ENCODE measurements at regions not wholly inside any gene's neighbourhood (a gene's known extent, or its start where the extent isn't known, plus 50 kb on each side); places are given as distances from the start of the nearest gene placed in this dataset.
A peak's percentile ranks its signal among the peaks of the same experiment; 100 is the strongest.

DNA sequence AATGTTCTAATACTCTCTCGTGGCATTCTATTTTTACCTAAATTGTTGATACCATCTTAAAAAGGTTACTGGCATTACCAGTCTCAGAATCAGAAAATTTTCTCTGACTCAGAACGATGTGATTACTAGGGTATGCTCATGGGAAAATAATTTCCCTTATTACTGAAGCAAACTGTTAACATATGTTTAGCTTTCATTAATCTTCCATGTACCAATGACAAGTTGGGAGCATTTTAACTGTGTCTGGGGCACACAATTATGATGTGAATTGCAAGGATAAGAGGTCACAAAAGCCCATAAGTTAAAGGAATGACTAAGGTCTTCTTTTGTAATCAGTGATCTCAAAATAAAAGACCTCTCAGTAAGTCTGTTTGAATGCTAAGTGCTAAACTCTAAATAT lies 1254.6 kb downstream of the PCDH18 start:
- no peak overlapping the region for H3K4me3 Mint-ChIP-seq
- no peak for ATAC-seq
- peaks cover 23% of the 10 kb centered on the region for H3K9me3 Mint-ChIP-seq

GRCh38 chr4:136246876-136247275 lies 1285.4 kb downstream of the PCDH18 start:
- DNase-seq (ENCODE audit: low spot score): no peak
- Mint-ChIP-seq H3K36me3 (no peaks in the 10 kb centered on the region), H3K27ac (no peak overlapping the region), H3K27me3 (no peaks in the 10 kb centered on the region), H3K9me3 (peaks cover 9% of the 10 kb centered on the region), H3K4me1 (ENCODE audit: low read depth in 2 of 2) (no peaks in the 10 kb centered on the region), H3K4me3 (no peak overlapping the region)
- ATAC-seq: no peak

More for the DNA sequence above, 1254.6 kb downstream of the PCDH18 start:
- no peak overlapping the region for H3K27ac Mint-ChIP-seq
- H3K27me3 Mint-ChIP-seq: no peaks in the 10 kb centered on the region
- H3K36me3 Mint-ChIP-seq: peaks cover 4% of the 10 kb centered on the region
- DNase-seq (ENCODE audit: low spot score): no peak
- no peaks in the 10 kb centered on the region for H3K4me1 Mint-ChIP-seq (ENCODE audit: low read depth in 2 of 2)

DNA sequence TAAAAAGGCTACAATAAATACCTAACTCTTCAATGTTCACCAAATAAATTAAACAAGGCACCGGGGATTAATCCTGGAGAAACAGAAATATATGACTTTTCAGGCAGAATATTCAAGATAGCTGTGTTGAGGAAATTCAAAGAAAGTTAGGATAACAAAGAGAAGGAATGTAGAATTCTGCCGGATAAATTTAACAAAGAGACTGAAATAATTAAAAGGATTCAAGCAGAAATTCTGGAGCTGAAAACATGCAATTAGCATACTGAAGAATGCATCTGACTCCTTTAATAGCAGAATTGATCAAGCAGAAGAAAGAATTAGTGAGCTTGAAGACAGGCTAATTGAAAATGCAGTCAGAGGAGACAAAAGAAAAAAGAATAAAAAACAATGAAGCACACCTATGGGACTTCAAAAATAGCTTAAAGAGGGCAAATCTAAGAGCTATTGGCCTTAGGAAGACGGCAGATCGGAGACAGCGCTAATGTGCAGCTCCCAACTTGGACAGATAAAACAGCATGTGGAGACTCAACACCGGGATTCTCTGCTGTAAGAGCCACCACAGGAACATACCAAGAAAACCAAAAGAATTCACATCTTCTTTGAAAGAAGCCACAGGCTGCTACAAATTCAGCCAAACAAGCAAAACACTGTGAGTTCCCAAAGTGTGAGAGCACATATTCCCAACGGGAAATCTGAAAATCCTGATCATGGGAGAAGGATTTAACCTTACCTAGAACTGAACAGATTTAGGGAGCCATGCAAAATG lies 1290.9 kb downstream of the PCDH18 start:
- Mint-ChIP-seq H3K36me3 (no peaks in the 10 kb centered on the region), H3K27ac (no peak overlapping the region), H3K27me3 (no peaks in the 10 kb centered on the region), H3K9me3 (peaks cover 20% of the 10 kb centered on the region), H3K4me3 (no peak overlapping the region), H3K4me1 (ENCODE audit: low read depth in 2 of 2) (no peaks in the 10 kb centered on the region)
- no peak for ATAC-seq
- no peak for DNase-seq (ENCODE audit: low spot score)

GRCh38 chr4:136227315-136227714 lies 1305.0 kb downstream of the PCDH18 start:
- Mint-ChIP-seq H3K27ac (no peak overlapping the region), H3K27me3 (no peaks in the 10 kb centered on the region), H3K4me3 (no peak overlapping the region), H3K9me3 (peaks cover 16% of the 10 kb centered on the region), H3K36me3 (peaks cover 4% of the 10 kb centered on the region), H3K4me1 (ENCODE audit: low read depth in 2 of 2) (no peaks in the 10 kb centered on the region)
- ATAC-seq (no peak), DNase-seq (ENCODE audit: low spot score) (no peak)

- Mint-ChIP-seq H3K4me3 (no peak overlapping the region), H3K4me1 (ENCODE audit: low read depth in 2 of 2) (no peaks in the 10 kb centered on the region), H3K9me3 (peaks cover 16% of the 10 kb centered on the region), H3K27ac (no peak overlapping the region), H3K27me3 (no peaks in the 10 kb centered on the region), H3K36me3 (no peaks in the 10 kb centered on the region)
- ATAC-seq (peak in 1 of 2 donors; percentile 33), DNase-seq (ENCODE audit: low spot score) (no peak)
These were observed 1312.6 kb downstream of the PCDH18 start for GRCh38 chr4:136219592-136220125.

GRCh38 chr4:136203199-136203598 lies 1329.1 kb downstream of the PCDH18 start:
- no peaks in the 10 kb centered on the region for H3K27me3 Mint-ChIP-seq
- H3K4me1 Mint-ChIP-seq (ENCODE audit: low read depth in 2 of 2): no peaks in the 10 kb centered on the region
- H3K36me3 Mint-ChIP-seq: no peaks in the 10 kb centered on the region
- DNase-seq (ENCODE audit: low spot score) (no peak), ATAC-seq (no peak)
- H3K4me3 Mint-ChIP-seq: no peak overlapping the region
- no peak overlapping the region for H3K27ac Mint-ChIP-seq
- H3K9me3 Mint-ChIP-seq: peaks cover 19% of the 10 kb centered on the region

DNA sequence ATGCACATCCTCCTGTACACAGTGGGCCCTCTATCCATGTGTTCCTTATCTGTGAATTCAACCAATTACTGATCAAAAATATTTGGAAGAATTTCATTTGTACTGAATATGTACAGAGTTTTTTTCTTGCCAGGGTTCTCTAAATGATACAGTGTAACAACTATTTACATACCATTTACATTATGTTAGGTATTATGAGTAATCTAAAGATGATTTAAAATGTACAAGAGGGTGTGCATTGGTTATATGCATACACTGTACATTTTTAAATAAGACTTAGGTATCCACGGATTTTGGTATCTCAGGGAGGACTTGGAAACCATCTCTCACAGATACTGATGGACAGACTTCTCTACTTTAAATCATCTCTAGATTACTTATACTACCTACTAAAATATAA lies 1333.9 kb downstream of the PCDH18 start:
- Mint-ChIP-seq H3K27me3 (no peaks in the 10 kb centered on the region), H3K4me3 (no peak overlapping the region), H3K27ac (no peak overlapping the region), H3K4me1 (ENCODE audit: low read depth in 2 of 2) (no peaks in the 10 kb centered on the region), H3K9me3 (peaks cover 9% of the 10 kb centered on the region), H3K36me3 (no peaks in the 10 kb centered on the region)
- no peak for ATAC-seq
- no peak for DNase-seq (ENCODE audit: low spot score)

GRCh38 chr4:136194962-136195361 lies 1337.3 kb downstream of the PCDH18 start:
- no peak for ATAC-seq
- no peaks in the 10 kb centered on the region for H3K27me3 Mint-ChIP-seq
- H3K36me3 Mint-ChIP-seq: no peaks in the 10 kb centered on the region

DNA sequence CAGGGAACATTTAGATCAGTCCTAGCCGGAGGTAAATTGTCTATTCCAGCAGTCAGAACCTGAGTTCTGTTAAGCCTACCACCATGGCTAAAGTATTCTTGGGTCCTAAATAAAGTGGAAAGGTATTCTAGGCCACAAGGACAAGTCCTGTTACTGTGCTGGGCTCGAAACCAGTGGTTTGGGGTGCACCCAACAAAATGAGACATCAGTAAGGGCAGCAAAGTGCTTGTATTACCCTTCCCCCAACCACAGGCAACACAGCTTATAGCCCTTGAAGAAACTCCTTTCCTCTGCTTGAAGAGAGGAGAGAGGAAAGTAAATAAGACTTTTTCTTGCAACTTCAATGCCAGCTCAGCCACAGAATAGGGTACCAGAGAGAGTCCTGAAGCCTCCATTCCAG lies 1345.6 kb downstream of the PCDH18 start:
- Mint-ChIP-seq H3K4me3 (no peak overlapping the region), H3K27me3 (no peaks in the 10 kb centered on the region), H3K9me3 (peaks cover 13% of the 10 kb centered on the region), H3K36me3 (peaks cover 4% of the 10 kb centered on the region), H3K27ac (no peak overlapping the region), H3K4me1 (ENCODE audit: low read depth in 2 of 2) (no peaks in the 10 kb centered on the region)
- DNase-seq (ENCODE audit: low spot score) (no peak), ATAC-seq (no peak)

More at GRCh38 chr4:136194962-136195361, 1337.3 kb downstream of the PCDH18 start:
- peaks cover 7% of the 10 kb centered on the region for H3K9me3 Mint-ChIP-seq
- no peak overlapping the region for H3K27ac Mint-ChIP-seq
- H3K4me1 Mint-ChIP-seq (ENCODE audit: low read depth in 2 of 2): no peaks in the 10 kb centered on the region
- H3K4me3 Mint-ChIP-seq: no peak overlapping the region
- DNase-seq (ENCODE audit: low spot score): no peak

GRCh38 chr4:136183513-136183912 lies 1348.8 kb downstream of the PCDH18 start:
- DNase-seq (ENCODE audit: low spot score): no peak
- Mint-ChIP-seq H3K4me1 (ENCODE audit: low read depth in 2 of 2) (no peaks in the 10 kb centered on the region), H3K27ac (no peak overlapping the region), H3K4me3 (no peak overlapping the region), H3K36me3 (no peaks in the 10 kb centered on the region), H3K27me3 (no peaks in the 10 kb centered on the region), H3K9me3 (peaks cover 9% of the 10 kb centered on the region)
- ATAC-seq: no peak

GRCh38 chr4:136156947-136157346 lies 1375.3 kb downstream of the PCDH18 start:
- no peaks in the 10 kb centered on the region for H3K27me3 Mint-ChIP-seq
- no peak for DNase-seq (ENCODE audit: low spot score)
- no peak overlapping the region for H3K4me3 Mint-ChIP-seq
- H3K27ac Mint-ChIP-seq: no peak overlapping the region
- peaks cover 6% of the 10 kb centered on the region for H3K9me3 Mint-ChIP-seq
- no peaks in the 10 kb centered on the region for H3K36me3 Mint-ChIP-seq
- no peak for ATAC-seq
- no peaks in the 10 kb centered on the region for H3K4me1 Mint-ChIP-seq (ENCODE audit: low read depth in 2 of 2)

DNA sequence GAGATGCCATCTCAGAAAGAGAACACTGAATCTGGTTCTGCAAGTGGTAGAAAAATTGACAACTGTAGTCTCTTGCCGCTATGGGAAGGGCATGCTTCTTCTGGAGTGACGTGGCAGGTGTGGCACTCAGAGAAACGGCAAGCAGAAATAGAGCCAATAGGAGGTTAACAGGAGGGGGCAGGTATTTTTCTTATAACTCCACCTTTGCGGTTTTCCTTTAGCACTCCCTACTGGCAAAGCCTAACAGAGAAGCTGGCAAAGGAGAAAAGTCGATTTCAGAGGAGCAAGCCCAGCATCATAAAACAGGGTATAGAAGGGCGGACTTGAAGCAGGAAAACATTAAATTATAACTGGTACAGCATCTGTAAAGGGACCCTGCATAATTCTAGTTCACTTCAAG lies 1382.2 kb downstream of the PCDH18 start:
- no peak overlapping the region for H3K27ac Mint-ChIP-seq
- no peak overlapping the region for H3K4me3 Mint-ChIP-seq
- DNase-seq (ENCODE audit: low spot score): no peak
- H3K27me3 Mint-ChIP-seq: no peaks in the 10 kb centered on the region
- no peaks in the 10 kb centered on the region for H3K4me1 Mint-ChIP-seq (ENCODE audit: low read depth in 2 of 2)
- peaks cover 12% of the 10 kb centered on the region for H3K9me3 Mint-ChIP-seq
- H3K36me3 Mint-ChIP-seq: no peaks in the 10 kb centered on the region
- ATAC-seq: no peak

DNA sequence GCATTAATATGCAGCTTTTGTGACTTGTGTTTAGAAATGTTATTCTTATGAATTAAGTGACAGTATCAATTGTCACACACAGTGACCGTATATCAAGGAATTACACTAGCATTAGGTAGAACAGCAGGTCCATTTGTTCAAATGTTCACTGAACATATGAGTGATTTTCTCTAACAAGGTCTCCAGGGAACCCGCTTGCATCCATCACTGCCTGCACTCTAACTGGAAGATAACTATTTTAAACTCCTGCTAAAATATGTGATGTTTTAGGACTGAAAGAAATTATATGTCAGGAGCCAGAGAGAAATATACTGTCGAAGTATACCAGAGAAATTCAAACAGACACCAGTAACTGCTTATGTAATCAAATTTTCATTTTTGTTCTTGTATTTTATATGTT lies 1395.7 kb downstream of the PCDH18 start:
- no peak overlapping the region for H3K4me3 Mint-ChIP-seq
- no peaks in the 10 kb centered on the region for H3K4me1 Mint-ChIP-seq (ENCODE audit: low read depth in 2 of 2)
- no peak overlapping the region for H3K27ac Mint-ChIP-seq
- peaks cover 4% of the 10 kb centered on the region for H3K9me3 Mint-ChIP-seq
- DNase-seq (ENCODE audit: low spot score) (no peak), ATAC-seq (no peak)
- no peaks in the 10 kb centered on the region for H3K36me3 Mint-ChIP-seq
- H3K27me3 Mint-ChIP-seq: no peaks in the 10 kb centered on the region

DNA sequence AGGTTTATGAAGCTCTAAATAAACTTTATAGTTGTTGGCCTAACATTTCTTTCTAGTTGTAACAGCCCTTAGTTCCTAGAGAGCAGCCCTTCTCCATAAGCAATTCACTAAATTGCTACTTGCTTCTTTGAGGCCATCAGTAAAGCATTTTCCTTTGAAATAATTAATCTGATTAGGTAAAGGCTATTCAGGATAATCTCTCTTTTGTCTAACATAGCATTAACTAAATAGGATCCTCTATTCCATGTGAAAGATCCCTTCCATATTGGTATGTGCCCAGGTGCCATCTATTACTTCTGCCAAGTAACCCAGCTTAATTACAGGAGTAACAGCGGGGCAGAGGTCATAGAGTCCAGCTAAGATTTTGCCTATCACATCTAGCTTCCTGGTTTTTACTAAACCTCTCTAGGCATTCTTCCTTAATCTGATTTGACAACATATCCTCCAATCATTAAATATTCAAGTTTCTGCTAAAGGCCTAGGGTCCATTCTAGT lies 1408.0 kb downstream of the PCDH18 start:
- H3K27ac Mint-ChIP-seq: no peak overlapping the region
- no peaks in the 10 kb centered on the region for H3K36me3 Mint-ChIP-seq
- no peak for ATAC-seq
- no peak for DNase-seq (ENCODE audit: low spot score)
- H3K27me3 Mint-ChIP-seq: no peaks in the 10 kb centered on the region
- no peak overlapping the region for H3K4me3 Mint-ChIP-seq
- peaks cover 4% of the 10 kb centered on the region for H3K9me3 Mint-ChIP-seq
- no peaks in the 10 kb centered on the region for H3K4me1 Mint-ChIP-seq (ENCODE audit: low read depth in 2 of 2)

All from natural killer cell treated with Interleukin-12 subunit alpha and Interleukin-12 subunit beta and Interleukin-15 and Interleukin-18, amount 100 ng/mL, for 72 hours (primary cell).